HG03159 (cell line): ENCODE measurements at regions not wholly inside any gene's neighbourhood (a gene's known extent, or its start where the extent isn't known, plus 50 kb on each side); places are given as distances from the start of the nearest gene placed in this dataset.
"Not testable (repeated sequence)": the region's sequence is repeated elsewhere in the genome, so short reads cannot be mapped to it uniquely, and the experiment has no call there.

Source experiments
- ATAC-seq: cut with Tn5 transposase; IDR thresholded peaks from one replicate; pipeline ENCODE4 v1.9.1; 2021; ENCODE audit warnings: mild to moderate bottlenecking, moderate library complexity; ENCODE audit not compliant: unreplicated experiment

DNA sequence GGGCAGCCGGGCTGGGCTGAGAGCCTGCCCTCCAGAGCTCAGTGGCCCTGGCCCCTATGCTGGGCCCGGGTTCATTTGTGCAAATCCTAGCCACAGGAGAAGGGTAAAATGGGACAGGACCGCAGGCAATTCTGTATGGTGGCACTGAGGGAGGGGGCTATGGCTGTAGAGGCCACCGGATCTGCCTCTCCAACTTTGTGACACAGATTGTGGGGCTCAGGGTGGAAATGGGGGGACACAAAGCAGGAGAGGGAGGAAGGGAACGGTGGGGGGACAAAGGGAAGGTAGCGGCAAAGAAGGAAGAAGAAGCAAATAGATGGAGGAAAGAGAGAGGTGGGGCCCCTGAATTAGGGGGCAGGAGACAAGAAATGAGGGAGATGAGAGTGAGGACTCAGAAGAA, 201.1 kb downstream of the SMAD2 start:
- ATAC-seq, result no peak

DNA sequence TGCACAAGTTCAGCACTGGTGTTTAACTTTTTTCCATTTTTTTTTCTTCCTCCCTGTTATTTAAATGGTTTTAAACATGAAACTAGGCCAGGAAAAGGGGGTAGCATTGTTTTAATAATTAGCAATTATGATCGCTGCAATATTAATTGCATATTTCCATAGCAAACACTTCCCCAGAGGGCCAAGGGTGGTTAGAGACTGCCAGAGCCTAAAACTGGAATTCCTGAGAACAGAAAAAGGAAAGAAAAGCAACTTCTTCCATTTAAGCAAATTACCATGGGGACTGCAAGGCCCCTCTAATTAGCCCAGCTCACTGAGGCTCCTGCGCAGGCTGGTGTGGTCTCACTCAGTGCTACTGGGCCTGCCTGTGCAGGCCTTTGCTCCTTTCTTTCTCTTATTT, 201.5 kb downstream of the SMAD2 start:
- ATAC-seq, result no peak

DNA sequence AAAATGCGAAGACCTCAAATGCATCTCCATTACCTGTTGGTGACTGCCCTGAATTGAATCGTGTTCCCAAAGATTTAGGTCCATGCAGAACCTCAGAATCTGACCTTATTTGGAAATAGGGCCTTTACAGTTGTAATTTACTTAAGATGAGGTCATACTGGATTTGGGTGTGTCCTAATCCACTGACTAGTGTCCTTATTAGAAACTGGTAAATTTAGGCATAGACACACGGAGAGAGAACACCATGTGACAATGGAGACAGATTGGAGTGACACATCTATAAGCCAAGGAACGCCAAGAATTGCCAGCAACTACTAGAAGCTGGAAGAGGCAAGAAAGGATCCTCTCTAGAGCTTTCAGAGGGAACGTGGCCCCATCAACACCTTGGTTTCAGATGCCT, 203.1 kb downstream of the SMAD2 start:
- ATAC-seq, result no peak

DNA sequence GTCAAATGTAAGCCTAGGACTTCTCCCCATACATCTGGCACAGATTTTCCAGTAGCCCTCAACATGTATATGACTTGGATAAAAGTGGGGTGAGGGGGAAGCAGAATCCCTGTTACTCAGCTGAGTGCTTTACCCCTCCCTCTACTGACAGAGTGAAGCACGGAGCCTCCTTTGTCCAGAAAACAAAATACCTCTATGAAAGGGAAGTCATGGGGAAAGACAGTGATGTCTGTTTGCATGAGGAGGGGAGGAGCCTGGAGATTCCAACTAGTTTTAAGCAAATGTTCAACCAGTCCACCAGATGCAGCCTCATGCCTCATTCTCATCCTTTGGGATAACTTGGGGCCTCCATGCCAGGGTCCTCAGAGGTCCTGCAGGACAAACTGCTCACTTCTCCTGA, 203.9 kb downstream of the SMAD2 start:
- ATAC-seq, result no peak

DNA sequence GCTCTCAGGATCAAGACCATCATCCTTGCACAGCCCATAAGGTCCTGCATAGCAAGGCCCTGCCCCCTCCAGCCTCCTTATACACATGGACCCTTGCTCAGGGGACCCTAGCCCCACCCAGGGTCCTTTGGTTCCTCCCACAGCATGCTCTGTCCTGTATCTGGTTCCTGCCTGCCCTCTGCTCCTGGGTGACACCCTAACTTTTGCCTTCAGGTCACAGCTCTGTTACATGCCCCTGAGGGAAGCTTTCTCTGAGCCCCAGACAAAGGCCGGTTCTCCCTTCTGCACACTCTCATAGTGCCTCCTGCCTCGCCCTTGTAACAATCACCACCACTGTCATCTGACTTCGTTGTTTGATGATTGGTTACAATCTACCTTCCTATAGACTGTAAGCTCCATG, 204.8 kb downstream of the SMAD2 start:
- no peak for ATAC-seq

DNA sequence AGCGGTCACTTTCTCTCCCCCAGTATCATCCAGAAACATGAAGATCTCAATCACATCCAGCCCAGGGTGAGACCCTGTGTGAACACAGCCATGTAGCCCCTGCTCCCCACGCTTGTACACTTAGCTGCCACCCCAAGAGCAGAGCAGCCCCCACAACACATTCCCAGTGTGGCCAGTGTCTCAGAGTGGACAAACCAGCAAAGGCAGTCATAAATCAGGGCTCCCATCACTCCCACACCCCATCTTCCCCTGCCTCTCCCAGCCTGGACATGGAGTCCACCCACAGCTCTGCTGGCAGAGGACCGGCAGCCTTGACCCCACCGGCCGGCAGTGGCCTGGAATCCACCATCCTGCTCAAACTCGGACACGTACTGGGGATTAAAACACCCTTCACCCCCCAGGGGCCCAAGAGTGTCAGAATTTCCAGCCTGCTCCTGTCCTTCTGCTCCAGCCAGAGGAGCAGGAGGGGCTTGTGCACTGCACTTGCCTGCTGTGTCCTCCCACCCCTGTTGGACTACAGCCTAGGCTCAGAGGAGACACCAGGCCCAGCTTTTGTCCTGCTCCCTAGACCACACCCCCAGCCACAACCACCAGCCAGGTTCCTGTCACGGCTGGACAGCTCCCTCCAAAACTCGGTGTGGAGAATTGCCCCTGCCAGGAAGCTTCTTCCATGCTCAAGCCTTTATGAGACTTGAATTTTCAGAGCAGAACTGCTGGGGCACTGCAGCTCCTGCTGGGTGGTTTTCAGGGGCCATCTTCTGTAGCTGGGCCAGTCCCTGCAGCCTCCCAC, 206.1 kb downstream of the SMAD2 start:
- ATAC-seq, result no peak

DNA sequence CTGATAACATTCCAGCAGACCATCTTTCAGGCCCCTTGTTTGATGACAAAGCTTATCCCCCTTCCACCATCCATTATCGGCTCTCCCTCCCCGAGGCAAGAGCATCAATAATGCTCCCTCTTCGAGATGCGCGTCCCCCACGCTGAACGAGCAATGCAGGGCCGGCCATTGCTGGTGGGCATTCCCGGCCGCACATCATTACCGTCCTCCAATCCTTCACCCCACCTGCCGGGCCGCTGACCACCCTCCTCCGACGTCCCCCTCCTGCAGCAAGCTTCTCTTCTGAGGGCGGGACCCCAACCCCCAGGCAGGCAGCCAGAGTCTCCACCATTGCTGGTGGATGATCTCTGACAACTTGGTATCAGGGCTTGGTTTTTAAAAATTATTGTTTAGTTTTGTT, 208.6 kb downstream of the SMAD2 start:
- ATAC-seq, result no peak

DNA sequence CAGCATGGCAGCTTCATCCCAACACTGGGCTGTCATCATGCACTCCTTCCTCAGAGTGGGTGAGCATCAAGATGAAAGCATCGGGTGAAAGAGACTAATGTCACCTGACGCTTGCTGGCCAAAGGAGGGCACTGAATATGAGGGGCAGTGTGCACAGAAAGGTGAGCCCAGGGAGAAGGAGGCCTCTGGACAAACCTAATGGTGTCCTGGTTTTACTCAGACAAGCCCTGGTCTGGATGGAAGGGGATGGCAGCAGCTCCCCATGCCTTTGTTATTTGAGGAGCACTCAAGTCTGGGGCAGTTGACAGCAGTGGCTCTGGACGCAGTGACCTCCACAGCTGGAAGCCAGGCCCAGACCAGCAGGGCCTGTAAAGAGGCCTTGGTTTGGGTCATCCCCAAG, 209.7 kb downstream of the SMAD2 start:
- ATAC-seq, result no peak

DNA sequence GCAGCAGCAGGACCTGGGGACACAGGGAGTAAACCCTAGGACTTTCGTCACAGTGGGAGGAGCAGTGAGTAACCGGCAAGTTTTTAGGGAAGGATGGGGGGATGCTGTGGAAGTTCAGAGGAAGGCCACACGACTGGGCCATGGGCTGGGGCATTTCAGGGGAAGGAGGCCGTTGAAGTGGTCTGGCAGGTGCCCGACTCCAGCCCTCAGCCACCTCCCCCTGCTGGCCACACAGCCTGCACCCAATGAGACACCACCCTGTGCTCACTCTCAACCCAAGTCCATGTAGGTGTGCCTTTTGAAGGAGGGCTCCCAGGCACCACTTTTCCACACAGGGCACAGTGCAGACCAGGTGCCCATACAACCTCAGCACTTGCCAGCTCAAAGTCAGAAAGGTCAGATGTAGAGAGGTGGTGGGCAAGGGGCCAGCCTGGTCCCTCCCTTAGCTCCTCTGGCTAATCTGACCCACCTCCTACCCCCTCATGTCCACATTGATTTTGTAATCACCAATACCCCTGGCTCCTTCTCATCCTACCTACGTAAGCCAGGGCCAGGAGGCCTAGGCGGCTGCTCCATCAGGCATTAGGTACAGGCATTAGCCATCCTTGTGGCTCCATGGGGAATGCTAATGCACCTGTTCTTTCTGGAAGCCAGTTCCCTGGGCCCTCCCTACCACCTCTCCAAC, 211.2 kb downstream of the SMAD2 start:
- no peak for ATAC-seq

DNA sequence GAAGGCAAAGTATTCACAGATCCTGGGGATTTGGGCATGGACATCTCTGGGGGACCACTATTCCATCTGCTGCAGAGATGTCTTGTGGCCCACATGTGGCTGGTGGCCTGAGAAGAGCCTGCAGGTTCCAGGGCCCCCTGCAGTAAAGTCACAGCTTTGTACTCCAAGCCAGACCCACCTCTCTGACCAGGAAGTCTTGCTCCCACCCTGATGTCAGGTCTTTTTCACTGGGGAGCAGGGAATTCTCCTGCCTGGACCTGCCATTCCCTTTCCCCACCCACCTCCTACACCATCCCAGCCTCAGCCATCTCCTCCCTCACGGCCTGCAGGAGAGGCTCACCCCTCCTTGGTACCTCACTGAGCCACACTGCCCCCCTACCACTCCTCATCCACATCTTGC, 211.8 kb downstream of the SMAD2 start:
- no peak for ATAC-seq

DNA sequence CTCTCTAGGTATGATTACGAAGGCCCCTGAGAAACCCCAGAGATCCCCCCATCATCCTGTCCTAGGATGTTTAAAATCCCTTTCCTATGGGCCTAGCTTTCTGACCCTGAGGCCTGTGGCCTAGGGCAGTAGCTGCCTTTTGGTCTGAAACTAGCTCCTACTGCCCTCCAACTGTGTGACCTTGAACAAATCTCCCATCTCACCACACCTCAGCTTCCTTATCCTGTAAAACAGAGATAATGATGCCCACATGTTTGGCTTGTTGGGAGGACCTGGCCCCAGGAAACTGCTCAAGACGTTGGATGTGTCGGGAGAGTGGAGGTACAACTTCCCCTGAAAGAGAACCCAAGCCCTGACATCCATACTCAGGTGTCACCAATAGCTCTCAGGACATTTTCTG, 213.2 kb downstream of the SMAD2 start:
- ATAC-seq, result no peak

DNA sequence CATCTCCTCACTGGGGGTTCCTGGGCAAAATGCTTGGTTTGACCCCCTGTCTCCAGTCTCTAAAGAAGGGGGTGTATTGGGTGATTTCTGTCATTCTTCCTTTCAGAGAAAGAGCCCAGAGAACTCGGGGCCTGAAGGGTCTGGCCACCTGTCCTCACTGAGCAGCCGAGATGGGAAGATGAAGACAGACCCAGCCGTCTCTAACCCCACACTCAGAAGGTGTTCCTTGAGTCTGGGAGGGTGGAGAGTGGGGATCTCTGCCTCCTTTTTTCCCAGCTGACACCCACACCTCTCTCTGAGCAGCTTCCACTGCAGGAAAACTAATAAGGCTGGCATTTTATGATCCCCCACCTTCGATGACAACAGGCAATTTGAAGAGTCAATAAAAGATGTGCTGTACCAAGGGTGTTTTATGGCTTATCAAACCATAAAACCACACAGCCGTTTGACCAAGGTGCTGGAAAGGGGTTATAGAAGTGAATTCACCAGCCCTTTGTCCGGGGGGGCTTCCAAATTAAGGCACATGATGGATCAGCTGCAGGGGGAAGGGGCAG, 213.8 kb downstream of the SMAD2 start:
- ATAC-seq, result no peak

DNA sequence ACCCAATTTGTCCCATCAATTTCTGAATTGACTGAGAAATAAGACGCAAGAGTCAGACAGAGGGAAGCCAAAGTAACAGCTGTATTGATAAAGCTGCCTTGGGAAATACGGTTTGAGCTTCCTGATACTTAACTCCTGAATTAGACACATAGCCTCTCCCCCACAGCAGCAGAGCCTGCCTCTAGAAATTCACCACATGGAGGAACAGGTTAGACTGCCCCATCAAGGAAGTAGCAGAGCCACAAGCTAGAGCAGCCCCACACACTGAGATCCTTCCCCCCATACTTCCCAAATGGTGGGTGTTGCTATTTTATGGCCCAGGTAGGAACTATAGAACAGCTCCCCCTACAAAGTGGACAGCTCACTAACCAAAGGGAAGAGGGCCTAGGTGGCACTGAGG, 220.0 kb downstream of the SMAD2 start:
- ATAC-seq, result no peak

DNA sequence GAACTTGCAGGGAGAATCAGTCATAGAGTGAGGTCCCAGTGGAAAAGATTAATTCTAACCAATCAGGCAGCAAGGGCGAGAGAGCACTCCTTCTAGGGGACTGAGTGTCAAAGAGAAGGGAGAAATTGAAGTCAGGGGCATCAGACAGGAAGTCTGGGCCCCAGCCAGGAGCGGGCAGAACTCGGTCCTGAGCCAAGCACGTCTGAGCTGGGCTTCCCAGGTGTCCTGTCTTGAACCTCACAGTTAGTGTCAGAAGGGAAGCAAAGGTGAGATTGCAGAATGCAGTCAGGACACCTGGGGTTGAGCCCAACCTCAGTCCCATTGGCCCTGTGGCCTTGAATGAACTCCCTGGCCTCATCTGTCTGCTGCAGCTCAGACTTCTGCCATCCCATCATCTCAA, 220.9 kb downstream of the SMAD2 start:
- ATAC-seq, result no peak

DNA sequence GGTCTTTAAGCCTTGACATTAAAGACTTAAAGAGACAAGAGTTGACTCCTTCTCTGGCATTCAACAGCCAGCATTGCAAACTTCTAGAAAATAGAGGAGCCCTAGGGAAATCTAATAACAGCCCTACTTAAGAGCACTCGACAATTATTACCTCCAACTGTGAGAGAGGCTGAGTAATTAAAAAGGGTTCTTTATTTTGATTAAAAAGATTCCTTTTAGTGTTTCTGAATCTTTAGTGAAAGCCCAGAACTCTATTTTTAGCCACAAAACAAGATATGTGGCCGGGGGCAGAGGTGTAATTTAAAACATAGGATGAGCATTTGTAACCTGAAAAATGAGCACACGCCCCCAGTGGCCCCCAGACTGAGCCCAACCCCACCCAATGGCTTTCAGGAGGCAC, 222.3 kb downstream of the SMAD2 start:
- no peak for ATAC-seq

DNA sequence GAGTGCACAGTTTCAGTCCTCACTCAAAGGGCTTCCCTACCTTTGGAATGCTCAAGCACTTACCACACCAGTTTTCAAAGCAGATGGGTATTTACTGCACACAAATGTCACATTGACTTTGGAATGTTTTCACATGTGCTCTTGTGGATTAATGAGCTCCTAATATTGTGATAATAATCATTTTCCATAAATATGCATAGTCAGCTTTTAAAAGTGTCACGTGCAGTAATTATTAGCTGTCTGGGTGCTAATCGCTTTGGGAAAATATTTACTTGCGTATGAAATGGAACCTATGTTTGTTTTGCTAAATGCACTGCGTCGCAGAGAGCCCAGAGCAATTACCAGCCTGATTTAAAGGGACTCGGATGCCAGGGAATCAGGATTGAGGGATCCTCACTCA, 229.3 kb downstream of the SMAD2 start:
- ATAC-seq, result no peak

DNA sequence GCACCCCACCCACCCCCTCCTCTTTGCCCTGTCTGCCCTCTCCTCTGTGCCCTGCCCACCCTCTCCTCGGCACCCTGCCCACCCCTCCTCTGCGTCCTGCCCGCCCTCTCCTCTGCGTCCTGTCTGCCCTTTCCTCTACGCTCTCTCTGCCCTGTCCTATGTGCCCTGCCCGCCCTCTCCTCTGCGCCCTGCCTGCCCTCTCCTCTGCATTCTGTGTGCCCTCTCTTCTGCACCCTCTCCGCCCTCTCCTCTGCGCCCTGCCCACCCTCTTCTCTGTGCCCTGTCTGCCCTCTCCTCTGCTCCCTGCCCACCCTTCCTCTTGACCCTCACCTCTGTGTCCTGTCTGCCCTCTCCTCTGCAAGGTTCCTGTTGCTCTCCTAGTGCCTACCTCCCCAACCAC, 233.6 kb downstream of the SMAD2 start:
- ATAC-seq, result no peak

DNA sequence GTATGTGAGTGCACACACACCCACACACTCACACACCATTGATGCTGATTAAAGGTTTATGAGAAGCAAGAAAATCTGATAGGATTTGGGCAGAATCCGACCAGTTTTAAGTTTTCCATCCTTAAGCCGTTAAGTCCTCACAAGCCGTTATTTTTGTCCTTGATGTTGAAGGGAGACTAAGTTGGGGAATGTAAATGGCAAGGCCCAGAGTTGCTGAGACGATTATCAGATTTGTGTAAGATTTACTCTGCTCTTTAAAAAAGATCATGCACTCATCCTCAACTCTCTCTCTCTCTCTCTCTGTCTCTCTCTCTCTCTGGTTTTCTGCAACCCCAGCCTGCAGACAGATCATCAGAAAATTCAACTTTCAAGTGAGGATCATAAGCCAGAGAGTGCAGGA, 238.8 kb downstream of the SMAD2 start:
- ATAC-seq, result no peak

DNA sequence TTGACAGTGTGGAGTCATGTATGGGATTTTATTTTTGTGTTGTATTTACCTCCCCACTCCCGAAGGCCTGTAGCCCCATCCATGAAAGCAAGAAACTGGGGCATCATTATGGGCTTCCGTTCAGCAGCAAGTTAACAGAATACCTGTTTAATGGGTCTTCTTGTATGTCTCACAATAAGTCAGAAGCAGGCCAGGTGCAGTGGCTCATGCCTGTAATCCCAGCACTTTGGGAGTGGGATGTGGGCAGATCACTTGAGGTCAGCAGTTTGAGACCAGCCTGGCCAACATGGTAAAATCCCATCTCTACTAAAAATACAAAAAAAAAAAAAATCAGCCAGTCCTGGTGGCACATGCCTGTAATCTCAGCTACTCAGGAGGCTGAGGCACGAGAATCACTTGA, 239.7 kb downstream of the SMAD2 start:
- not testable (repeated sequence) for ATAC-seq

DNA sequence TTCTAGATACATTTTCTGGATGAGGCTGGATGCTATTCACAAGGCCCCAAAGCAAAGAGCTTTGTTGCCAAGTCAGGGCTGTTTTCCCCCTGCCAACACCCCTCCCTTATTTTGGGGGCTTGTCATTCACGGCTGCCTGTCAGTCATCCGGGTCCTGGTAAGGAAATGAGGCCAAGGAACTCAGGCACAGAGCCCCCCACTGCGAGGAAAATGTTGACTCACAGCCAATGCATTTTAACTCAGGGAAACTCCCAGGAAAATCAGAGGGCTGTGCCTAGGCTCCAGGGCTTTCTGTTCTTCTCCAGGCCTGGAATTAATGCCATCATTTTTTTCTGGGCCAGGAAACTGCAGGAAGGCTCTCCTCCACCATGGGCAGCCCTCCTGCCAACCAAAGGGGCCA, 241.1 kb downstream of the SMAD2 start:
- no peak for ATAC-seq

DNA sequence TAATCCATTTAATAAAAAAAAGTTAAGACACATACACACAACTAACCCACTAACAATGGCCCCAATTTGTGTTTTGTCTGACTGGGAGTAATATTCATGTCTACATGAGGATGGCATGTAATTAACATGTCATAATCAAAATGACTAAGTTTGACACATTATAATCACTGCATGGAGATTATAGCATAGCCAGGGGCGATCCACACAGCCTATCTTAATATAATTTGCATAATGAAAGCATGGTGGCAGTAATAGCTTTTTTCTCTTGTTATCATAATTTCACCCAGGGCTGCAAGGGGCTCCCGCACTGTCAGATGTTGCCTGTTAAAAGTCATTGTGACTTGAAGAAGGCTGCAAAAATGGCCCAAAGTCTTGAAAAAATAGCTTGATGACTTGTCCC, 243.7 kb downstream of the SMAD2 start:
- no peak for ATAC-seq

DNA sequence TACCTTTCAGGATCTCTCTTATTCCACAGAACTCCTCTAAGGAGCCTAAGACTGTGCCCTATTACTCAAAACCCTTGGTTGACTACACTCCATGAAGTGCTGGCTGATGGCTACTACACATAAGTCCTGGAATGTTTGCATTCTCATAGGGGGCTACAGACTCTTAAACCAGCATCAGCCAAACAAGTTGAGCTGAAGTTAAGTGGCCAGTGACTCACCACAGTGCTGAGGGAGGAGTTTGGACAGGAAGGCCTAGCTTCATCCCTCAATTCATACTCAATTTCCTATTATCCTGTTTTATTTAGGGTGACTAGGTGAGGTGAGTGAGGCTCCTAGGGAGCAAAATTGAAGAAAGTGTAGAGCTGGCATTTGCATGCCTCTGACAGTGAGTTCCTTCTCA, 246.7 kb downstream of the SMAD2 start:
- ATAC-seq, result no peak
